OCI-LY7 (cell line): ENCODE measurements at regions not wholly inside any gene's neighbourhood (a gene's known extent, or its start where the extent isn't known, plus 50 kb on each side); places are given as distances from the start of the nearest gene placed in this dataset.

Source experiments
- EZH2phosphoT487 ChIP-seq: fragments of 200-600 bp; sonication (generic); IDR thresholded peaks from 2 replicates; pipeline ENCODE4 v1.6.1; 2018; ENCODE audit warnings: low read depth, borderline replicate concordance, mild to moderate bottlenecking, mixed run types, antibody characterized with exemption, low read length, moderate library complexity, mixed read lengths
- TF ChIP-seq, protein P1 (sequence below): fragments of 200-600 bp; sonication (generic); conservative IDR thresholded peaks from 2 replicates; pipeline ENCODE4 v1.5.1; 2014; ENCODE audit warnings: mild to moderate bottlenecking, antibody characterized with exemption, low read length, moderate library complexity, mixed read lengths

DNA sequence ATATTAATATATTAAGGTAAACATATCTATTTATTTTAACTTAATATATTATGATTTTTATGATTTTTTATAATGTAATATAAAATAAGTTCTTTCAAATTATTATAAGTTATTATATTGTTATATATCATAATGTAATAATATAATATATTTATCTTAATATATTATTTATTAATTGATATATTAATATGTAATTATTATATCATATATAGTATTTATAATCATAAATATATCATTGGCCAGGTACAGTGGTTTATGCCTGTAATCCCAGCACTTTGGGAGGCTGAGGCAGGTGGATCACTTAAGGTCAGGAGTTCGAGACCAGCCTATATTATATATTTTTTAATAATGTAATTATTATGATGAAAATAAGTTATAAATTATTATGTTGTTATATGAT, 118.1 kb downstream of the MPP7 start:
- TF ChIP-seq, protein P1, sequence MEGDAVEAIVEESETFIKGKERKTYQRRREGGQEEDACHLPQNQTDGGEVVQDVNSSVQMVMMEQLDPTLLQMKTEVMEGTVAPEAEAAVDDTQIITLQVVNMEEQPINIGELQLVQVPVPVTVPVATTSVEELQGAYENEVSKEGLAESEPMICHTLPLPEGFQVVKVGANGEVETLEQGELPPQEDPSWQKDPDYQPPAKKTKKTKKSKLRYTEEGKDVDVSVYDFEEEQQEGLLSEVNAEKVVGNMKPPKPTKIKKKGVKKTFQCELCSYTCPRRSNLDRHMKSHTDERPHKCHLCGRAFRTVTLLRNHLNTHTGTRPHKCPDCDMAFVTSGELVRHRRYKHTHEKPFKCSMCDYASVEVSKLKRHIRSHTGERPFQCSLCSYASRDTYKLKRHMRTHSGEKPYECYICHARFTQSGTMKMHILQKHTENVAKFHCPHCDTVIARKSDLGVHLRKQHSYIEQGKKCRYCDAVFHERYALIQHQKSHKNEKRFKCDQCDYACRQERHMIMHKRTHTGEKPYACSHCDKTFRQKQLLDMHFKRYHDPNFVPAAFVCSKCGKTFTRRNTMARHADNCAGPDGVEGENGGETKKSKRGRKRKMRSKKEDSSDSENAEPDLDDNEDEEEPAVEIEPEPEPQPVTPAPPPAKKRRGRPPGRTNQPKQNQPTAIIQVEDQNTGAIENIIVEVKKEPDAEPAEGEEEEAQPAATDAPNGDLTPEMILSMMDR: no peak
- no peak for TF ChIP-seq EZH2phosphoT487
